NCI-H1694 treated with DMSO at 0.1 percent for 48 hours (cell line): ENCODE measurements at regions not wholly inside any gene's neighbourhood (a gene's known extent, or its start where the extent isn't known, plus 50 kb on each side); places are given as distances from the start of the nearest gene placed in this dataset.
A peak's percentile ranks its signal among the peaks of the same experiment; 100 is the strongest.
"Not testable (repeated sequence)": the region's sequence is repeated elsewhere in the genome, so short reads cannot be mapped to it uniquely, and the experiment has no call there.

Experiments
- DNase-seq: peaks from one replicate; lab custom pipeline; 2025; lab: John Stamatoyannopoulos, UW

- DNase-seq, result no peak
These were observed 118.2 kb upstream of the C7orf33 start for GRCh38 chr7:148472406-148472805.

GRCh38 chr7:148473703-148474480 lies 116.7 kb upstream of the C7orf33 start:
- DNase-seq, result no peak

GRCh38 chr7:148474481-148475025 lies 116.0 kb upstream of the C7orf33 start:
- no peak for DNase-seq

GRCh38 chr7:148478551-148478950 lies 112.0 kb upstream of the C7orf33 start:
- DNase-seq, result no peak

GRCh38 chr7:148480479-148481146 lies 110.0 kb upstream of the C7orf33 start:
- peak; percentile 15 for DNase-seq

GRCh38 chr7:148481147-148481526 lies 109.4 kb upstream of the C7orf33 start:
- DNase-seq, result no peak

GRCh38 chr7:148481971-148482626 lies 108.5 kb upstream of the C7orf33 start:
- peak; percentile 70 for DNase-seq

- no peak for DNase-seq
These were observed 106.9 kb upstream of the C7orf33 start for GRCh38 chr7:148483515-148484308.

- no peak for DNase-seq
These were observed 106.1 kb upstream of the C7orf33 start for GRCh38 chr7:148484486-148484885.

- DNase-seq, result peak; percentile 61
These were observed 104.9 kb upstream of the C7orf33 start for GRCh38 chr7:148485618-148486017.

- DNase-seq, result no peak
These were observed 103.6 kb upstream of the C7orf33 start for GRCh38 chr7:148486937-148487336.

- no peak for DNase-seq
These were observed 102.7 kb upstream of the C7orf33 start for GRCh38 chr7:148487912-148488311.

- no peak for DNase-seq
These were observed 100.9 kb upstream of the C7orf33 start for GRCh38 chr7:148489678-148490077.

GRCh38 chr7:148492157-148492860 lies 98.3 kb upstream of the C7orf33 start:
- no peak for DNase-seq

- DNase-seq, result no peak
These were observed 95.0 kb upstream of the C7orf33 start for GRCh38 chr7:148495605-148496004.

GRCh38 chr7:148500978-148501377 lies 89.6 kb upstream of the C7orf33 start:
- DNase-seq, result no peak

GRCh38 chr7:148503900-148504487 lies 86.6 kb upstream of the C7orf33 start:
- DNase-seq, result peak; percentile 60

GRCh38 chr7:148505645-148506375 lies 84.8 kb upstream of the C7orf33 start:
- no peak for DNase-seq

- DNase-seq, result not testable (repeated sequence)
These were observed 83.4 kb upstream of the C7orf33 start for GRCh38 chr7:148507064-148507573.

GRCh38 chr7:148507787-148508186 lies 82.8 kb upstream of the C7orf33 start:
- no peak for DNase-seq
